ENCODE measurements at regions not wholly inside any gene's neighbourhood (a gene's known extent, or its start where the extent isn't known, plus 50 kb on each side); places are given as distances from the start of the nearest gene placed in this dataset.

GRCh38 chr4:30614771-30615170, 105.4 kb upstream of the PCDH7 start:
- TF ChIP-seq CTCF (IDR thresholded peaks at IDR 0.05) = no peak
- TF ChIP-seq EP300 (IDR thresholded peaks at IDR 0.05) = no peak
